AG10803 (cell line): ENCODE measurements at regions not wholly inside any gene's neighbourhood (a gene's known extent, or its start where the extent isn't known, plus 50 kb on each side); places are given as distances from the start of the nearest gene placed in this dataset.

Source experiments
- DNase-seq: peaks from one replicate; pipeline ENCODE4 v3.0.0; 2010; ENCODE audit warnings: low read depth
- H3K4me3 ChIP-seq: 2 replicates; pipeline ENCODE4 v1.5.1; 2011; ENCODE audit warnings: mild to moderate bottlenecking, low read length, control low read depth
- CTCF ChIP-seq: conservative IDR thresholded peaks from 2 replicates; pipeline ENCODE4 v1.5.1; 2011; ENCODE audit warnings: mild to moderate bottlenecking, low read length, control low read depth, inconsistent platforms

GRCh38 chr9:107410420-107410819 is 79.1 kb downstream of the KLF4 start:
- no peak overlapping the region for H3K4me3 ChIP-seq
- TF ChIP-seq CTCF: no peak
- no peak for DNase-seq

- no peak overlapping the region for H3K4me3 ChIP-seq
- no peak for DNase-seq
- TF ChIP-seq CTCF: no peak
Observed at GRCh38 chr9:107409581-107410389, 79.8 kb downstream of the KLF4 start.

- TF ChIP-seq CTCF: no peak
- DNase-seq: no peak
- no peak overlapping the region for H3K4me3 ChIP-seq
Observed at GRCh38 chr9:107407675-107408074, 81.9 kb downstream of the KLF4 start.

- H3K4me3 ChIP-seq: no peak overlapping the region
- no peak for TF ChIP-seq CTCF
- no peak for DNase-seq
Observed at GRCh38 chr9:107405511-107405910, 84.1 kb downstream of the KLF4 start.

GRCh38 chr9:107404736-107405135 is 84.8 kb downstream of the KLF4 start:
- TF ChIP-seq CTCF: no peak
- no peak overlapping the region for H3K4me3 ChIP-seq

GRCh38 chr9:107404161-107404560 is 85.4 kb downstream of the KLF4 start:
- no peak for TF ChIP-seq CTCF

More at GRCh38 chr9:107404736-107405135, 84.8 kb downstream of the KLF4 start:
- no peak for DNase-seq

More at GRCh38 chr9:107404161-107404560, 85.4 kb downstream of the KLF4 start:
- no peak for DNase-seq
- no peak overlapping the region for H3K4me3 ChIP-seq
